ENCODE measurements at regions not wholly inside any gene's neighbourhood (a gene's known extent, or its start where the extent isn't known, plus 50 kb on each side); places are given as distances from the start of the nearest gene placed in this dataset.
"Not testable (repeated sequence)": the region's sequence is repeated elsewhere in the genome, so short reads cannot be mapped to it uniquely, and the experiment has no call there.

GRCh38 chr2:128514555-128514955 lies 195.9 kb upstream of the HS6ST1 start:
- H3K9ac ChIP-seq (ENCODE audit: low read length): no peak overlapping the region
- peaks cover 16% of the 10 kb centered on the region for H3K4me1 ChIP-seq (ENCODE audit: low read length)
- H3K36me3 ChIP-seq (ENCODE audit: insufficient read depth, low read length): no peaks in the 10 kb centered on the region

GRCh38 chr2:128516938-128517337 lies 198.3 kb upstream of the HS6ST1 start:
- Histone ChIP-seq H3K4me2 (ENCODE audit: low read depth, low read length, poor library complexity, severe bottlenecking) (no peak overlapping the region), H4K20me1 (ENCODE audit: insufficient read depth, low read depth, low read length) (no peaks in the 10 kb centered on the region), H2AFZ (ENCODE audit: low read length) (no peak overlapping the region)

More at GRCh38 chr2:128514555-128514955, 195.9 kb upstream of the HS6ST1 start:
- DNase-seq: no peak
- Histone ChIP-seq H3K27me3 (ENCODE audit: low read length) (no peaks in the 10 kb centered on the region), H3K4me3 (ENCODE audit: low read length) (peak overlapping the region; percentile 9; the same call in 1 of the 2 replicates), H3K27ac (ENCODE audit: low read length) (peak overlapping the region; percentile 50), H3K79me2 (ENCODE audit: low read length) (no peaks in the 10 kb centered on the region), H3K4me2 (ENCODE audit: low read depth, low read length, poor library complexity, severe bottlenecking) (peak overlapping the region; percentile 37), H2AFZ (ENCODE audit: low read length) (no peak overlapping the region), H4K20me1 (ENCODE audit: insufficient read depth, low read depth, low read length) (no peaks in the 10 kb centered on the region), H3K9me3 (ENCODE audit: low read length) (no peaks in the 10 kb centered on the region), H3K9me2 (replicated peaks; ENCODE audit: insufficient read depth, low read length) (no peaks in the 10 kb centered on the region)

GRCh38 chr2:128519028-128519427 lies 200.4 kb upstream of the HS6ST1 start:
- H3K4me3 ChIP-seq (ENCODE audit: low read length); H2AFZ ChIP-seq (ENCODE audit: low read length); H3K27ac ChIP-seq (ENCODE audit: low read length); H4K20me1 ChIP-seq (ENCODE audit: insufficient read depth, low read depth, low read length); H3K9me3 ChIP-seq (ENCODE audit: low read length); H3K27me3 ChIP-seq (ENCODE audit: low read length); H3K4me2 ChIP-seq (ENCODE audit: low read depth, low read length, poor library complexity, severe bottlenecking); H3K9ac ChIP-seq (ENCODE audit: low read length); H3K4me1 ChIP-seq (ENCODE audit: low read length); DNase-seq; H3K36me3 ChIP-seq (ENCODE audit: insufficient read depth, low read length); H3K9me2 ChIP-seq (replicated peaks; ENCODE audit: insufficient read depth, low read length); H3K79me2 ChIP-seq (ENCODE audit: low read length): not testable (repeated sequence)

More at GRCh38 chr2:128516938-128517337, 198.3 kb upstream of the HS6ST1 start:
- Histone ChIP-seq H3K4me3 (ENCODE audit: low read length) (no peak overlapping the region), H3K27me3 (ENCODE audit: low read length) (no peaks in the 10 kb centered on the region), H3K9ac (ENCODE audit: low read length) (no peak overlapping the region), H3K9me3 (ENCODE audit: low read length) (no peaks in the 10 kb centered on the region), H3K36me3 (ENCODE audit: insufficient read depth, low read length) (no peaks in the 10 kb centered on the region), H3K79me2 (ENCODE audit: low read length) (no peaks in the 10 kb centered on the region), H3K4me1 (ENCODE audit: low read length) (peaks cover 16% of the 10 kb centered on the region), H3K27ac (ENCODE audit: low read length) (no peak overlapping the region), H3K9me2 (replicated peaks; ENCODE audit: insufficient read depth, low read length) (no peaks in the 10 kb centered on the region)
- DNase-seq: no peak

GRCh38 chr2:128519517-128520215 lies 201.0 kb upstream of the HS6ST1 start:
- no peaks in the 10 kb centered on the region for H3K79me2 ChIP-seq (ENCODE audit: low read length)
- H3K36me3 ChIP-seq (ENCODE audit: insufficient read depth, low read length): no peaks in the 10 kb centered on the region
- no peak overlapping the region for H3K9ac ChIP-seq (ENCODE audit: low read length)
- H3K9me3 ChIP-seq (ENCODE audit: low read length): no peaks in the 10 kb centered on the region
- H3K9me2 ChIP-seq (replicated peaks; ENCODE audit: insufficient read depth, low read length): no peaks in the 10 kb centered on the region
- H3K4me3 ChIP-seq (ENCODE audit: low read length): no peak overlapping the region
- DNase-seq: no peak
- no peak overlapping the region for H2AFZ ChIP-seq (ENCODE audit: low read length)
- H3K4me2 ChIP-seq (ENCODE audit: low read depth, low read length, poor library complexity, severe bottlenecking): no peak overlapping the region
- H3K27me3 ChIP-seq (ENCODE audit: low read length): no peaks in the 10 kb centered on the region
- peaks cover 2% of the 10 kb centered on the region for H3K4me1 ChIP-seq (ENCODE audit: low read length)
- H3K27ac ChIP-seq (ENCODE audit: low read length): no peak overlapping the region
- no peaks in the 10 kb centered on the region for H4K20me1 ChIP-seq (ENCODE audit: insufficient read depth, low read depth, low read length)

- H3K79me2 ChIP-seq (ENCODE audit: low read length): no peaks in the 10 kb centered on the region
- no peaks in the 10 kb centered on the region for H4K20me1 ChIP-seq (ENCODE audit: insufficient read depth, low read depth, low read length)
- DNase-seq: no peak
- no peak overlapping the region for H3K9ac ChIP-seq (ENCODE audit: low read length)
- H3K4me3 ChIP-seq (ENCODE audit: low read length): no peak overlapping the region
- H3K9me3 ChIP-seq (ENCODE audit: low read length): no peaks in the 10 kb centered on the region
- H3K27me3 ChIP-seq (ENCODE audit: low read length): no peaks in the 10 kb centered on the region
- no peaks in the 10 kb centered on the region for H3K4me1 ChIP-seq (ENCODE audit: low read length)
- H3K9me2 ChIP-seq (replicated peaks; ENCODE audit: insufficient read depth, low read length): no peaks in the 10 kb centered on the region
- H3K4me2 ChIP-seq (ENCODE audit: low read depth, low read length, poor library complexity, severe bottlenecking): no peak overlapping the region
- H2AFZ ChIP-seq (ENCODE audit: low read length): no peak overlapping the region
- H3K36me3 ChIP-seq (ENCODE audit: insufficient read depth, low read length): no peaks in the 10 kb centered on the region
- no peak overlapping the region for H3K27ac ChIP-seq (ENCODE audit: low read length)
Observed at GRCh38 chr2:128520340-128520739, 201.7 kb upstream of the HS6ST1 start.

- Histone ChIP-seq H3K9me2 (replicated peaks; ENCODE audit: insufficient read depth, low read length) (no peaks in the 10 kb centered on the region), H4K20me1 (ENCODE audit: insufficient read depth, low read depth, low read length) (no peaks in the 10 kb centered on the region), H3K27ac (ENCODE audit: low read length) (no peak overlapping the region), H3K79me2 (ENCODE audit: low read length) (no peaks in the 10 kb centered on the region), H3K36me3 (ENCODE audit: insufficient read depth, low read length) (no peaks in the 10 kb centered on the region), H3K9ac (ENCODE audit: low read length) (no peak overlapping the region), H3K9me3 (ENCODE audit: low read length) (no peaks in the 10 kb centered on the region), H2AFZ (ENCODE audit: low read length) (no peak overlapping the region), H3K4me1 (ENCODE audit: low read length) (no peaks in the 10 kb centered on the region), H3K4me3 (ENCODE audit: low read length) (no peak overlapping the region), H3K4me2 (ENCODE audit: low read depth, low read length, poor library complexity, severe bottlenecking) (no peak overlapping the region), H3K27me3 (ENCODE audit: low read length) (no peaks in the 10 kb centered on the region)
- DNase-seq: no peak
Observed at GRCh38 chr2:128520791-128521190, 202.1 kb upstream of the HS6ST1 start.

- Histone ChIP-seq H3K4me2 (ENCODE audit: low read depth, low read length, poor library complexity, severe bottlenecking) (no peak overlapping the region), H3K9me2 (replicated peaks; ENCODE audit: insufficient read depth, low read length) (no peaks in the 10 kb centered on the region), H3K27ac (ENCODE audit: low read length) (no peak overlapping the region), H3K4me3 (ENCODE audit: low read length) (no peak overlapping the region), H2AFZ (ENCODE audit: low read length) (no peak overlapping the region), H3K36me3 (ENCODE audit: insufficient read depth, low read length) (no peaks in the 10 kb centered on the region), H3K9ac (ENCODE audit: low read length) (no peak overlapping the region), H4K20me1 (ENCODE audit: insufficient read depth, low read depth, low read length) (no peaks in the 10 kb centered on the region), H3K79me2 (ENCODE audit: low read length) (no peaks in the 10 kb centered on the region), H3K4me1 (ENCODE audit: low read length) (no peaks in the 10 kb centered on the region), H3K27me3 (ENCODE audit: low read length) (no peaks in the 10 kb centered on the region), H3K9me3 (ENCODE audit: low read length) (no peaks in the 10 kb centered on the region)
- DNase-seq: no peak
Observed at GRCh38 chr2:128521482-128521881, 202.8 kb upstream of the HS6ST1 start.

GRCh38 chr2:128522829-128523228 lies 204.2 kb upstream of the HS6ST1 start:
- H3K79me2 ChIP-seq (ENCODE audit: low read length): no peaks in the 10 kb centered on the region
- H4K20me1 ChIP-seq (ENCODE audit: insufficient read depth, low read depth, low read length): no peaks in the 10 kb centered on the region
- H3K9me3 ChIP-seq (ENCODE audit: low read length): no peaks in the 10 kb centered on the region
- H3K36me3 ChIP-seq (ENCODE audit: insufficient read depth, low read length): no peaks in the 10 kb centered on the region
- H3K9ac ChIP-seq (ENCODE audit: low read length): no peak overlapping the region
- DNase-seq: no peak
- no peak overlapping the region for H3K4me3 ChIP-seq (ENCODE audit: low read length)
- H3K27me3 ChIP-seq (ENCODE audit: low read length): no peaks in the 10 kb centered on the region
- H2AFZ ChIP-seq (ENCODE audit: low read length): no peak overlapping the region
- H3K4me2 ChIP-seq (ENCODE audit: low read depth, low read length, poor library complexity, severe bottlenecking): no peak overlapping the region
- H3K27ac ChIP-seq (ENCODE audit: low read length): no peak overlapping the region
- H3K4me1 ChIP-seq (ENCODE audit: low read length): no peaks in the 10 kb centered on the region
- no peaks in the 10 kb centered on the region for H3K9me2 ChIP-seq (replicated peaks; ENCODE audit: insufficient read depth, low read length)
